Caco-2 (cell line): ENCODE measurements at regions not wholly inside any gene's neighbourhood (a gene's known extent, or its start where the extent isn't known, plus 50 kb on each side); places are given as distances from the start of the nearest gene placed in this dataset.

Source experiments
- BruUV-seq: library from RNA; stranded (reverse); fragments of 400-500 nt; replicated peaks from 2 replicates; lab custom pipeline; 2021; lab: Mats Ljungman, UMichigan
- CTCF ChIA-PET: fragments of 300-600 bp; sonication (Branson Sonifier 250); formaldehyde crosslinking; loops from one replicate; lab custom pipeline; 2022; ENCODE audit warnings: antibody characterized with exemption; lab: Charles Lee
- POLR2A ChIA-PET: fragments of 300-600 bp; sonication (Branson Sonifier 250); formaldehyde crosslinking; loops from one replicate; lab custom pipeline; 2022; ENCODE audit warnings: antibody characterized with exemption; lab: Charles Lee
- DNase-seq, 2 experiments: peaks; one replicate each; pipeline versions ENCODE4 v3.0.0 to v3.0.0-alpha.2; 2020 to 2022
- H3K27me3 ChIP-seq: replicated peaks from 2 replicates; pipeline ENCODE4 v1.6.0; 2011; ENCODE audit warnings: low read length; ENCODE audit not compliant: control insufficient read depth, insufficient read depth
- H3K36me3 ChIP-seq: 2 replicates; pipeline ENCODE4 v1.5.1; 2011; ENCODE audit warnings: low read length; ENCODE audit not compliant: control insufficient read depth, insufficient read depth
- H3K4me1 ChIP-seq: fragments of 250-450 bp; sonication (Bioruptor Pico); 2 replicates; pipeline ENCODE4 v1.5.1; 2020; ENCODE audit warnings: mild to moderate bottlenecking
- H3K4me3 ChIP-seq: 2 replicates; pipeline ENCODE4 v1.5.1; 2011; ENCODE audit warnings: low read depth, mild to moderate bottlenecking, control low read depth, low read length
- H3K9me3 ChIP-seq: fragments of 250-450 bp; sonication (Bioruptor Pico); 2 replicates; pipeline ENCODE4 v1.5.1; 2020; ENCODE audit warnings: mild to moderate bottlenecking, moderate library complexity
- H3K27ac Mint-ChIP-seq: one replicate; pipeline ENCODE4 v1.8.0; 2022; ENCODE audit warnings: mixed read lengths; ENCODE audit not compliant: unreplicated experiment
- H3K27me3 Mint-ChIP-seq: one replicate; pipeline ENCODE4 v1.8.0; 2022; ENCODE audit warnings: mixed read lengths; ENCODE audit not compliant: insufficient read depth, unreplicated experiment
- H3K36me3 Mint-ChIP-seq: one replicate; pipeline ENCODE4 v1.8.0; 2022; ENCODE audit warnings: mild to moderate bottlenecking, mixed read lengths; ENCODE audit not compliant: insufficient read depth, unreplicated experiment
- H3K4me1 Mint-ChIP-seq: one replicate; pipeline ENCODE4 v1.8.0; 2022; ENCODE audit warnings: low read depth, mixed read lengths; ENCODE audit not compliant: unreplicated experiment
- H3K4me3 Mint-ChIP-seq: one replicate; pipeline ENCODE4 v1.8.0; 2022; ENCODE audit warnings: mild to moderate bottlenecking, moderate library complexity, mixed read lengths; ENCODE audit not compliant: unreplicated experiment
- H3K9me3 Mint-ChIP-seq: one replicate; pipeline ENCODE4 v1.8.0; 2022; ENCODE audit warnings: mixed read lengths; ENCODE audit not compliant: unreplicated experiment
- CTCF ChIP-seq, 2 experiments: fragments of 200-600 bp in 1 of 2; IDR thresholded peaks; 1 replicate in 1 of 2; 2 replicates in 1 of 2; pipeline versions ENCODE4 v1.5.1 to v1.8.0; 2011 to 2022; ENCODE audit warnings: antibody characterized with exemption in 1 of 2, control low read depth in 1 of 2, inconsistent platforms in 1 of 2, low read depth in 1 of 2, low read length in 1 of 2, mild to moderate bottlenecking in 1 of 2, moderate library complexity in 1 of 2; ENCODE audit not compliant: insufficient read depth in 1 of 2, severe bottlenecking in 1 of 2, unreplicated experiment in 1 of 2
- intact Hi-C: fragments of 100-400 bp; cut with micrococcal nuclease; formaldehyde crosslinking; loops from one replicate; pipeline ENCODE4 v1.10.0; 2022; ENCODE audit not compliant: unreplicated experiment

DNA sequence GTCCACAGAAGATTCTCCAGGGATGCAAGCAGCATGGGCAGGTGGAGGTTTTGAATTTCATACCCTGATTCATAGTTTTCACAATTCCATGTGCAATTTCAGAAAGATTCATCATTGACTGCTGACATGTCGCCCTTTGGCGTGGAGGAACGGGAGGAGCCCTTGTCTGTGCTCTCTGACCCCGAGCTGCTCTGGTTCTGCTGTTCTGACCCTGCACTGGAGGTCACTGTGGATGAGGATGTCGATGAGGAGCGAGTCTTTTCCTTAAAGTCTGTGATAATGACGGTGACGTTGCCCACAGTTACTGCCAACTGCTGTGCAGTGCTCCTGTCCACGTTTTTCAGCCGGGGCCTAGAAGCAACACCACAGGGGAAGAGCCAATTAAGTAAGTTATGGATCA is 470.0 kb downstream of the SHQ1 start:
- intact Hi-C loops: no loop called here
- peaks cover 19% of the 10 kb centered on the region for H3K36me3 Mint-ChIP-seq
- no peak for DNase-seq
- peaks cover 20% of the 10 kb centered on the region for H3K4me1 Mint-ChIP-seq
- no peaks in the 10 kb centered on the region for H3K27me3 Mint-ChIP-seq
- H3K4me3 ChIP-seq: no peak overlapping the region
- CTCF ChIA-PET: no interaction called here
- H3K36me3 ChIP-seq: 0 out of 2 replicates have a peak, but pooled peaks cover 2% of the 10 kb centered on the region
- no peak overlapping the region for H3K4me3 Mint-ChIP-seq
- TF ChIP-seq CTCF (IDR thresholded peaks at IDR 0.05; ENCODE audit: insufficient read depth in 1 of 2, low read depth in 1 of 2, low read length in 1 of 2, severe bottlenecking in 1 of 2, unreplicated experiment in 1 of 2): no peak
- H3K9me3 Mint-ChIP-seq: no peaks in the 10 kb centered on the region
- POLR2A ChIA-PET: no interaction called here
- BruUV-seq: TSS peak; percentile 29
- no peaks in the 10 kb centered on the region for H3K9me3 ChIP-seq
- no peaks in the 10 kb centered on the region for H3K27me3 ChIP-seq
- peaks cover 27% of the 10 kb centered on the region for H3K4me1 ChIP-seq
- no peak overlapping the region for H3K27ac Mint-ChIP-seq

- Mint-ChIP-seq H3K36me3 (peaks cover 21% of the 10 kb centered on the region), H3K4me3 (no peak overlapping the region), H3K27ac (no peak overlapping the region), H3K9me3 (no peaks in the 10 kb centered on the region), H3K27me3 (no peaks in the 10 kb centered on the region), H3K4me1 (peaks cover 10% of the 10 kb centered on the region)
- no peaks in the 10 kb centered on the region for H3K27me3 ChIP-seq
- no TSS peak for BruUV-seq
- peaks cover 15% of the 10 kb centered on the region for H3K4me1 ChIP-seq
- intact Hi-C loops: no loop called here
- ChIA-PET CTCF (no interaction called here), POLR2A (no interaction called here)
- 0 out of 2 replicates have a peak, but pooled peaks cover 2% of the 10 kb centered on the region for H3K36me3 ChIP-seq
- TF ChIP-seq CTCF (IDR thresholded peaks at IDR 0.05; ENCODE audit: insufficient read depth in 1 of 2, low read depth in 1 of 2, low read length in 1 of 2, severe bottlenecking in 1 of 2, unreplicated experiment in 1 of 2): no peak
- no peak overlapping the region for H3K4me3 ChIP-seq
- H3K9me3 ChIP-seq: no peaks in the 10 kb centered on the region
- DNase-seq: no peak
Measured at GRCh38 chr3:72376956-72377710, 471.1 kb downstream of the SHQ1 start.

DNA sequence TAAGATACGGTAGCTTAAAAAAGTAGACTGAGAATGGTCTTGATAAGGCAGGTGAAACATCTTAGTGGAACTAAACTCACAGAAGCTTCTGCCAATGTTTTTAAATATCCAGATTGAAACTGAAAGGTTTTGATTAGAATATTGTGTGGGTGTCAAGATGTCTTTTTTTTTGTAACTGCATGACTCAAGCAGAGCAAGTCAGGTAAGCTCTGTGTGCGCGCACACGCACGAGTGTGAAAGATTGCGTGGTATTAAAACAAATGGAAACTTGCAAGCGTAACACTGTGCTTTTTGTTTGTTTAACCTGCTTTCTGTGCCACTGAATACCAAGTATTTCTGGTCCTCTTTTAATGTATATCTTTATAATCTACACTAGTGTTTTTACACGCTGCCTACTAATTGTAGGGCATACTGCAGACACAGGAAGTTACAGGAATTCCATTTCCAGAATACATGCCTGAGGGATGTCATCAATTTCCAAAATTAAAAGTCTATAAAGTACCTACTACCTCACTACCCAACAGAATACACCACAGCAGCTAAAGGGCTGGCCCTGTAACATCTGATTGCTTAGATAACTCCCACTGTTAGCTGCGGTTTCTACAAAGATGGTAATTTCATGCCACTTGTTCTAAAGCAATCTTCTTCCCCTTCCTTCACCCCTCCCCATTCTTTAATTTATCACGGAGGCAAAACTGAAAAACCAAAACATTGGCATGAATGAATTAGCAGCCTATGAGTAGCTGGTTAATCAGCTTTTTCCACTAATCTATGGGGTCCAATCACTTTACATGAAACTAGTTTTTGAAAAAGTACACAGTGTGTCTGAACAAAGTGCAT is 472.8 kb downstream of the SHQ1 start:
- intact Hi-C loops: no loop called here
- Mint-ChIP-seq H3K27ac (no peak overlapping the region), H3K9me3 (no peaks in the 10 kb centered on the region), H3K4me1 (no peaks in the 10 kb centered on the region), H3K27me3 (no peaks in the 10 kb centered on the region), H3K36me3 (peaks cover 21% of the 10 kb centered on the region), H3K4me3 (no peak overlapping the region)
- Histone ChIP-seq H3K4me1 (peaks cover under 1% of the 10 kb centered on the region; the same call in 1 of the 2 replicates), H3K27me3 (no peaks in the 10 kb centered on the region), H3K36me3 (0 out of 2 replicates have a peak, but pooled peaks cover 2% of the 10 kb centered on the region), H3K4me3 (no peak overlapping the region), H3K9me3 (no peaks in the 10 kb centered on the region)
- ChIA-PET POLR2A (interaction anchor here (0.7 kb wide), 1 partner anchor 34 kb away, joined by 3 read pairs; no protein-coding TSS in a partner anchor), CTCF (no interaction called here)
- no TSS peak for BruUV-seq
- DNase-seq: no peak
- TF ChIP-seq CTCF (IDR thresholded peaks at IDR 0.05; ENCODE audit: insufficient read depth in 1 of 2, low read depth in 1 of 2, low read length in 1 of 2, severe bottlenecking in 1 of 2, unreplicated experiment in 1 of 2): no peak
